Esophagus squamous epithelium (tissue), 4 donors: ENCODE measurements at regions not wholly inside any gene's neighbourhood (a gene's known extent, or its start where the extent isn't known, plus 50 kb on each side); places are given as distances from the start of the nearest gene placed in this dataset.

Experiments used
- POLR2A ChIP-seq, 4 donors: fragments of 450-650 bp; IDR thresholded peaks; one replicate each; pipeline ENCODE4 v1.6.1; 2017; ENCODE audit warnings: antibody characterized with exemption in 4 of 4, mild to moderate bottlenecking in 4 of 4, moderate library complexity in 3 of 4
- TF ChIP-seq, protein P1 (sequence below), 6 experiments: fragments of 450-650 bp in 4 of 6; fragments of 200-600 bp in 2 of 6; sonication (generic) in 2 of 6; IDR thresholded peaks; one replicate each; pipeline ENCODE4 v1.5.1; 2016 to 2019; ENCODE audit warnings: antibody characterized with exemption in 6 of 6, mild to moderate bottlenecking in 4 of 6, moderate library complexity in 4 of 6

DNA sequence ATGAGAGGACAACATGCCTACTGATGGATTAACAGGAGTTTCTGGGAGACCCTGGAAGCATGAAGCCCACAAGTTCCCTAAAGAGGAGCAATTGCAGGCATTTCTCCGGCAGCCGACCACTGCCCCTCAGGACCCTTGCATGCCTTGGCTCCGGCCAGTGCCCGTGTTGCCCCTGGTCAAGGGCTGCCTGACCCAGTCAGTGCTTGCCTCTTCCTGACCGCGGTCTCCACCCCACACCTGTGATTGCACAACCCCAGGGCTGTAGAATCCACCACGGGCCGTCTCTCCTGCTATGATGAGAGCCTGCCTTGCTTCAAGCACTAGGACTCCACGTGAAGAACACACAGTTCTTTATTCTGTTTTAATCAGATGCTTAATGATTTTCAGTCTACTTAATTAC is 127.5 kb downstream of the GLI2 start:
- TF ChIP-seq, protein P1, sequence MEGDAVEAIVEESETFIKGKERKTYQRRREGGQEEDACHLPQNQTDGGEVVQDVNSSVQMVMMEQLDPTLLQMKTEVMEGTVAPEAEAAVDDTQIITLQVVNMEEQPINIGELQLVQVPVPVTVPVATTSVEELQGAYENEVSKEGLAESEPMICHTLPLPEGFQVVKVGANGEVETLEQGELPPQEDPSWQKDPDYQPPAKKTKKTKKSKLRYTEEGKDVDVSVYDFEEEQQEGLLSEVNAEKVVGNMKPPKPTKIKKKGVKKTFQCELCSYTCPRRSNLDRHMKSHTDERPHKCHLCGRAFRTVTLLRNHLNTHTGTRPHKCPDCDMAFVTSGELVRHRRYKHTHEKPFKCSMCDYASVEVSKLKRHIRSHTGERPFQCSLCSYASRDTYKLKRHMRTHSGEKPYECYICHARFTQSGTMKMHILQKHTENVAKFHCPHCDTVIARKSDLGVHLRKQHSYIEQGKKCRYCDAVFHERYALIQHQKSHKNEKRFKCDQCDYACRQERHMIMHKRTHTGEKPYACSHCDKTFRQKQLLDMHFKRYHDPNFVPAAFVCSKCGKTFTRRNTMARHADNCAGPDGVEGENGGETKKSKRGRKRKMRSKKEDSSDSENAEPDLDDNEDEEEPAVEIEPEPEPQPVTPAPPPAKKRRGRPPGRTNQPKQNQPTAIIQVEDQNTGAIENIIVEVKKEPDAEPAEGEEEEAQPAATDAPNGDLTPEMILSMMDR (IDR thresholded peaks at IDR 0.05), result no peak
- TF ChIP-seq POLR2A (IDR thresholded peaks at IDR 0.05), result no peak
